UCSD-AML1 (cell line): ENCODE measurements at regions not wholly inside any gene's neighbourhood (a gene's known extent, or its start where the extent isn't known, plus 50 kb on each side); places are given as distances from the start of the nearest gene placed in this dataset.

Experiments
- DNase-seq: peaks from one replicate; lab custom pipeline; 2025; ENCODE audit not compliant: unreplicated experiment; lab: John Stamatoyannopoulos, UW

DNA sequence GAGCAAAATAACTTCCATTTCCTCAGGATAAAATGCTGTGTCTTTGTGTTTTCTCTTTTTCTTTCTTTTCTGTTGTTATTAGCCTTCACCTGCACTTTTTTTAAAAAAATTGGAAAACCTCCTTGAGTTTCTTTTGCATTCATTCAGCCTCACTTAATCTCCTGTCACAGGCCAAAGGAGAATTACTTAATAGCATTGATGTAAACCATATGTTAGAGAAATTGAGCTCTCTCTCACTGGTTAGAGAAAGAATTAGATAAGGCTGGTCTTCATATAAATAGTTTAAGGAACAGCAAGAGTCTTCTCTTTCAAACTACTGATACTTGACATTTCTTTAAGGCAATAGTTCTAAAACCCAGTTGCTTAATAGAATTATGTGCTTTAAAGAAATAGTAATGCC lies 564.2 kb downstream of the TFAP2B start:
- DNase-seq = no peak

DNA sequence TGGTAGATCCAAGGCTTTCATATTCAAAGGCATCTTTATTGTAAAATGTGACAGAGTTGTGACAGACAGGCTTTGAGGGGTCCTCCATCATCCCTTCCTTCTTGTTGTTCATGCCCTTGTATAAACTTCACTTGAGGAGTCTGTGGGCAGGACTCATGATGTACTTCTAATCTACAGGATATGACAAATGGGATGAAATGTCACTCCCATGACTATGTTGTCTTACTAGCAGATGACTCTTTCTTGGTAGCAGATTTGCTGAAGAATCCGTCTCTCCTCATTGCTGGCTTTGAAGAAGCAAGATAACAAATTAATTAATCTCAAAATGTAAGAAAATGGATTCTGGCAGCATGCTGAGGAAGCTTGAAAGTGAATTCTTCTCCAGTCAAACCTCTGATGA lies 566.1 kb downstream of the TFAP2B start:
- no peak for DNase-seq

DNA sequence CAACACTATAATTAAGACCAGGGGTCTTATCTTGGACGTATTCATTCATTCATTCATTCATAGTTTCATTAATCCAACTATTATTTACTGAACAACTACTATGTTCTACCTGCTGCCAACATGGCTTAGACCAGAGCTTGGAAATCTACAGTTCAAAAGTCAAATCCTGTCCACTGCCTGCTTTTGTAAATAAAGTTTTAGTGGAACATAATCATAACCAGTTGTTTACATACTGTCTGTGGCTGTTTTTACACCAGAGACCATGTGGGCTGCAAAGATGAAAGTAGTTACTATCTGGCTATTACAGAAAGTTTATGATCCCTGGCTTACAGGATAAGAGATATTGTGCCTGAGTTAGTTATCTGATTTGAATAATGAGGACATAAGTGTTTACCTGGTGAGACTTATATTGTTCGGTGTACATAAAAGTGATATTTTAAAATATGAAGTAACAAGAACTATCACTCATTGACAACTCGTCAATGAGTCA lies 567.7 kb downstream of the TFAP2B start:
- DNase-seq = no peak

DNA sequence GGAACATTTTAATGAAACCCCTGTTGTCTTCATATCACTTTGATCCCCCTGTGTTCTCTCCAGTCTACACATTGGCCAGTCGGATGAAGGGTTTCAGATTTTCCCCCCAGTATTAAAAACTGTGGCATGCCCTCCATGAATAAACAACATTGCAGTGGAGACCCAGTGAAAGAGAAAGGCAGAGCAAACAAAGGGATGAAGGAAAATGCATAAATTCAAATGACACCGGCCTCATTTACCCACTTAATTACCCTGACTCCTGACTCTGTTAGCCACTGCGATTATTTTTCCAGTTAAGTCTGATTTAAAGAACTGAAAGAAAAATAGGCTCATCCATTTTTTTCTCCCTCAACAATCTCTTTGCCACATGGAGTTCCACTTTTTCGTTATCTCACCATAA lies 569.2 kb downstream of the TFAP2B start:
- no peak for DNase-seq

DNA sequence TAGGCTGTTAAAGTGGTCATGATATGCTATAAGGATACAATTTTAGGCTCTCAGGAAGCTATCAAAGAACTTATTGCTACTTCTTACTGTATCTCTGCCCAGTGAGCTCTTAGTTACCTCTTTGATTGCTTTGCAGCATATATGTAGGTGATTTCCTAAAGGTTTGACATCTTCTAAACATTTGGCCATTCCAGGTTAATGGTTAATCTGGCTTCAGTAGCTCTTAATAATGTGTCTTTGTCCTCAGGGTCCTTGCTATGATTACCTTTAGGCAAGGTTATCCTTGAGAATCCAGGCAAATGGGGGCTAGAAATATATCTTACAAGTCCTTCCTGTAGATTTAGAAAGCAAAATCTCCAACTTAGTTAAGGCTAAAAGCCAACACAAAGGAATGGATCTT lies 575.4 kb downstream of the TFAP2B start:
- DNase-seq = no peak

DNA sequence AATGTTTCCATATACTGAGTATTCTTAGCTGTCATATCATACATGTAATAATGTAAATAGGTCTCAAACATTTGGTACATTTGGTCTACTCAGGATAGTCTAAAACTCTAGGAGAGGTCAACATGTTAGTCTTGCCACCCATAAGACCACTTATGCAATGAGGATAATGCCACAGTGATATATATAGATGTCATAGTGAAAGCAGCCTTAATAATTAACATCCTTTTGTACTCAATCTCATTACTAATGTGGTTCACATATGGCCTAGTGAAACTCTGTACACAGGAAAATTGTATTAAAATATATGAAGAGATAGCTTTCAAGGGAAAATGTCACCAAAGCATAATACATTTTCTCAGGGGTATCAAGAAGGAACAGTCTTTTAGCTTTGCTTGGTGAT lies 577.9 kb downstream of the TFAP2B start:
- DNase-seq = no peak

DNA sequence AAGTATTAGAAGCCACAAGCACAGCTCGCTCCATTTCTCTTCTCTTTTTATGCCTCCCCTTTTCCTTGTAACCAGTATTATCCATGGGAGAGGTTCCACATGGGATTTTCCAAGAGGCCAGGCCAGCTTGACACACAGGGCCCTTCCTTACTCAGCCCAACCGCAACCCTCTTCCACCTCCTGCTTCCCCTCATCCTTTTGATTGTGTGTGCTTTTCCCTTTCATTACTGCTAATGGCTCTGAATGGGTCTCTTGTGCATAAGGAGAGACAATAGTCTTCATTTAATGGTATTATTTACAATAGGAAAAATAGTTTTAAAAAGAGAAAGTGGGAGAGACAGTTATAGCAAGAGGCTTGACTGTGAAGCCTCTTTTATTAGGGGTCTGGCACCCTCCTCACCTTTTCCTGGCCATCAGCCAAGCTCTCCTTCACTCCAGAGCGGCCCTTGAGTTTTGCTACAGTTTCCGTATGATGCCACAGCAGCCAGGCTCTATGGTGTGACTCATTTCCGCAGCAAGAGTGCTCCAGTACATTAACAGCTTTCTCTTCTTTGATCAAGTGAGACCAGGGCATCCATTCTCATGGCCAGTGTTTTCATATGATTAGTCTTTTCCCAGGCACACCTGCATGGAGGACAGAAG lies 579.5 kb downstream of the TFAP2B start:
- no peak for DNase-seq

DNA sequence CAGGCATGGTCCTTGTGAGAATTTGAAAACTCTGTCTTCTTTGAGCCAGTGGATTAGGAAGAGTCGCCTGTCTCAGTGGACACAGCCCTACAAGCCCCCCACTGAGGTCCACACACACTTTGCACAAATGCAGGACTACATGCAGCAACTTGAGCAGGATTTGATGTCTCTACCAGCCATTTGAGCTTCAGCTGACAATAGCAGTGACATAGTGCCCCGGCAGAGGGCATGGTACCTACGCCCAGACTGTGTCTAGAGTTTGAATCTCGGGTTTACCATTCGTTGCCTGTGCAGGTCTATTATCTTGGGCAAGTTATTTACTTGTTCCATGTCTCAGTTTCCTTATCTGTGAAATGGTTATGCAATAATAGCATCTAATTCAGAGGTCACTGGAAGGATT lies 580.1 kb downstream of the TFAP2B start:
- DNase-seq = no peak

DNA sequence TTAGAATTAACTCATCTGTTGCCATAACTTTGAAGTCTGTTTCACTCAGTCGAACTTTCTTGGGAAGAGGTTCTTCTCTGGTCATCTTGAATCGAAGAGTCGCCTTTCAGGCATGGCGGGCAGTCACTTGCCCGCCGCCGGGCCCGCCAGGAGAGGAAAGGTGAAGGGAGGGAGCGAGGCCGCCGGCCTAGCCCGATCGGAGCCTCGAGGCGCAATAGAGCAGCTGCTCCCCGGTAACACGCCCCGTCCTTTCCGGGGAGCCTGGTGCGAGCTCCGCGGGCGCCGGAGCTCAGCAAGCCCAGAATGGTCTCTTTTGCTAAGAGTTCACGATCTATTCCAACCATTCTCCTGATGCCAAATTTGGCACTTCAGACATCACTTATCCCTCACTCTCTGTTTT lies 591.8 kb downstream of the TFAP2B start:
- DNase-seq = no peak

DNA sequence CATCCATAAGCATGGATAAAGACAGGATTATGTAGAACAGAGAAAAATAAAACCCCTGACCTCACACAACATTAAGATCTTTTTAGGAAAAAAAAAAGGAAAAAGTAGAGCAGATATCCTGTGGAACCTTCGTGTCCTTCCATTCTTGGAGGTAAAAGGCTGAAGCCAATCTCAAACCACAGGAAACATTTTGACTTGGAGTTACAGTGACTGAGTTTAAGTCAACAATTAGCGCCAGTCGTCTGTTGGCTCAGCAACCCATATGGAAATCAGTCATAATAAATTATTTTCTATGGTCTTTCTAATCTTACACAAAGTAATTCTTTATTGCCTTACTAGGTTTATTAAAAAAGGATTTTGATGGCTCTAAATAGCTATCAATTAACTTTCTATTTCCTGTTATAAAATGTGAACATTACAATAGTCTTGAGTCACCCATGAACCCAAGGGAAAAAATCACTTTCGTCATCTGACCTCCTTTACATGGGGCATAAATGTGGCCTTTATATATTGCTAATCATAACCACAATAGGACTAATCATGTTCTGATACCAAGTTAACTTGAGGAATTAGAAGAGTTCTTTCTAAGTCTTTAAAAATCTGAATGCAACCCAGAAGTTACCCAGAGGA lies 592.9 kb downstream of the TFAP2B start:
- DNase-seq = no peak

DNA sequence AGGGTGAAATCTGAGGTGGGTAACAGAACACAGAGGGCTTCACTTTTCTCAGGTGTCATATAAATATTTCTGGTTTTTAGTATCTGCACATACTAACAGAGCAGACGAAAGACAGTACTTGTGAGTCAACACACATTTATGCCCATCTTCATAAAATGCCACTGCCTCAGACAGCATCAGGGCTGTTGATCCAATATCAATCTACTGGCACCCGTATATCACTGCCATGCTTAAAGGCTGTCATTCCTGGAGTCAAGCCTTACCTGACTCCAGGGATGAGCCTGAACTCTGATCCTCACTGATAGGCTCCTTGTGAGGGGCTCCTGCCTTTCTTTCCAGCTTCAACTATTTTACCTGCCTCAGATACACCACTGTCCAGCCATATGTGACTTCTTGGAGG lies 595.7 kb downstream of the TFAP2B start:
- DNase-seq = no peak

DNA sequence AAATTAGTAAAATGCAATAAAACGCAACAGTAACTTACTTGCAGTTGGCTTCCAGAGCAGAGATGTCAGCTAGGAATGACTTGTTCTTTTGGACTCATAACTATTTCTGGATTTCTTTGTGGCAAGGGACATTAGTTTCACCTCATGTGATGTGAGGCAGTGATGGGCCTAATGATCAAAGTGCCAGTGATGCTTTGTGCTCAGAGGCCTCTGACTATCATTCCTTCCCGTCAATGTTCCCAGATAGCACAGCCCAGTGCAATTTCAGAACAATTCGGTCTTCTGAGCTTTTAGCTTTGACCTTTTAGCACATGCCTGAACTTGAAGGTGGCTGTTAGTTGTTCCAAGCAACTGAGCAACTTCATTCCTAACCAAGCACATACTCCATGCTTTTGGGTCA lies 596.8 kb downstream of the TFAP2B start:
- DNase-seq = no peak

DNA sequence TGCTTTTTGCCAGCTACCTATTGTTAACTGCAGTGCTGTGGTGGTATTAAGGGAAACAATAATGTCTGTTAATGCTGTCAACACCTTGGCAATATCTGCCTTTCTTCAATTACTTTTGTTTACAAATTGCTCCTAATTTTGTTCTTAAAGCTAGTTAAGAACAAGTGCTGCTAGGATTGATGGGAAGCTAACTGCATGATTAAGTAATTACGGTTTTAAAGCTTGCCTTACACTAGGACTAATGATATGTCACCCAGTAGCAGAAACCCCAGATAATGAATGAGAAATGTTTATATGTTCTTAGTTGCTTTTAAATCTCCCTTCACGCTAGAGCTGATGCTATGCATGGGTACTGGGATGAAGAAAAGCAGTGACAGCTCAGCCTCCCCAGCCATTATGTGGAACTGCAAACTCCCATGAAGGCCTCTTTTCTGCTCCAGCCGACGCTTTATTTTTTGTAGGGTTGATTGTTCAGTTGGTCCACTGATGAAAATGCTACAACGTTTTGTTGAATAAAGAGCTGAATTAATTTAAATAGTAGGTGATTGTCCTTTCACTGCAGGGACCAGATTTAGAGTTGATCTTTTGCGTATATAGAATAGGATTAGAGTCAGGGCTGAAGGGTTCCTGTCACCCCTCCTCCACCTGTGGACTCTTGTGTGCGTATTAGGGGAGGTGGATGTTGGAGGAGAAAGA lies 610.5 kb downstream of the TFAP2B start:
- no peak for DNase-seq

DNA sequence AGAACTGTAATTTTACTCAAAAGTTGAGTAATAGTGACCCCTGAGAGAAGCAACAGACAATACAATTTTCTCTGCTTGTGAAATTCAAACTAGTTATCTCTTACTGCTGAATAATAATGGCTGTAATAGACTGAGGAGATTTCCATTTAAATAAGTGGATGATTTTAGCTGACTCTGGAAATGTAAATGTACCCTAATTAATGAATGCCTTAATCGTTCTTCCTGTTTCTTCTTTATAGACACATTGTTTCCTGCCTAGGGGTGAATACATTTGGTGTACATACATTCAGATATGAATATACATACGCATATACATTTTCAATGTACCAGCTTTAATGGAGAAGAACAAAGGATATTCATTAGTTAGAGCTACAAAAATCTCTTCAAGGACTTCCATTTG lies 611.9 kb downstream of the TFAP2B start:
- DNase-seq = no peak

DNA sequence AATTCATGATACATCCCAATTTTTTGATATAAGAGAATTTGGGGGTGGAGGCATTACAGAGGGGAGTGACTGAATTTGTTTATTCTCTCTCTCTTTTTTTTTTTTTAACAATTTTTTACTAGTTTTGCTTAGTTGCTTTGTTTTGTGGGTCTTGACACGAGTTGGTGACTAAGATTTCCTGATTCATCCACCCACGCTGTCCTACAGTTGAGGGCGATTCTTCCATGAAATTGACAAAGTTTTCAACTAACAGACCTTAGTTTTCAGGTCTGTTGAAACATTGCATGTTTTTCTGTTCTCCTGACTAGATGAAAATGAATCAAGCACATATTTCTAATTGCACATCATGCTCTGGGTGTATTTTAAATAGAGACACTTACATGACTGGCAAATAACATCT lies 613.8 kb downstream of the TFAP2B start:
- no peak for DNase-seq

DNA sequence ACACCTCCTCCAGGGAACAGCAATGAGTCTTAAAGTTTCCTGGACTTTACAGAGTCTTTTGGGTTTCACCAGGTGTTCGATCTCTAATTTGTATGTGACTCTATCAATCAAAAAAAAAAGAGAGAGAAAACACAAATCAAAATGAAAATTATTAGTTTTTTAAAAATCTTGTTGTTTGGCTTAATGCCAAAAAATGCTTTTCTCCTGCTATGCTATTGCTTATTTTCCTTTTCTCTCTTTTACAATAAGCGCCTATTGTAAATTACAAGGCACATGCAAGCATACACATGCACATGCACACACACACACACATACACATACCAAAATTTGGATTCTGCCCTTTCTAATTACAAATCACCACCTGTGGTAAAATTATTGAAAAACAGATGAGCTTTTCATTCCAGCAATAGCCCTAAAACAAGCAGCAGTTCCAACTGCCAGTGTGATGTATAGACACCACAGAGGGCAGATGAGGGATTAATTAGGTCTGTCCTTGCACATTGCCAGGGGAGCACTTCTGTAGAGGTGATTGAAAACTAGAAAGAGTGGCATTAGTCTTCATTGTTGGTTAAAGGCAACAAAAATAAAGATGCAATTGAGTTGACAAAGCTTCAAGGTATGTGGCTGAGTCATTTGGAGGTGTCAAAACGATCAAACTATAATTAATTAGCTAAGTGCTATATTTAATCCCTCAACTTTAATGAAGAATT lies 631.7 kb downstream of the TFAP2B start:
- no peak for DNase-seq

DNA sequence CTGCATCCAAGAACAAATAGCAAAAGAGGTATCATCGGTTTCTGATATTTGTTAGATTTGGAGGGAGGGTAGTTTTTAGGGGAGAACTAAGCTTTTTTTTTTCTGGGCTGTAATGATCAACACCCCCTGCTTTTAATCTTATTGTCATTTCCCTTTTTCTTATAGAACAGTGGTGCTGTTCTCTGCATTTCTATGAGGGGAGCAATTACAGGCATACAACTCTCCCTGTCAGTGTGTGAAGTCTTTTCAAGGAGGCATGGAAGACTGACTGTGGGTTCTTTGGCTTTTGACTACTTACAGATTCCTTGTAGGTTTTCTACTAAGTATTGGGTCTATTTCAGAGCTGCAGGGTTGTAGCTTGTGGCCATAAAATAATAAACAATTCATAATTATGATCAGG lies 632.3 kb downstream of the TFAP2B start:
- no peak for DNase-seq

DNA sequence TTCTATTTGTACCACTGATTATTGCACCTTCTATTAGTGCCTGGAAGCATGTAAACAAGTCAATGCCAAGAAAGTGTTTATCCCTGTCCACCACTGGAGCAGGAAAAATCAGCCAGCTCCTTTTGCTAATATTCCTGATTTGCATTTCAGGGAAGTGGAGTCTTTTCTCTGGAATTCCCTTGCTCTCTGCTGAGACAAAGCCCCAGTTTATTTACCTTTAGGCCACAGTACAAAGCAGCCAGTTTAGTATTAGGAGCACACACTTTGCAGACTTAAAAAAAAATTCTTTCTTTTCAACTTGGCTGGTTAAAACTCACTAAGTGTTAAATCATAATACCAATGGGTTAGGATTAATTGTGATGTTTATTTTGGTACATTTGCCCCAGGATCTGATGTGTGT lies 631.1 kb downstream of the PKHD1 start:
- no peak for DNase-seq

DNA sequence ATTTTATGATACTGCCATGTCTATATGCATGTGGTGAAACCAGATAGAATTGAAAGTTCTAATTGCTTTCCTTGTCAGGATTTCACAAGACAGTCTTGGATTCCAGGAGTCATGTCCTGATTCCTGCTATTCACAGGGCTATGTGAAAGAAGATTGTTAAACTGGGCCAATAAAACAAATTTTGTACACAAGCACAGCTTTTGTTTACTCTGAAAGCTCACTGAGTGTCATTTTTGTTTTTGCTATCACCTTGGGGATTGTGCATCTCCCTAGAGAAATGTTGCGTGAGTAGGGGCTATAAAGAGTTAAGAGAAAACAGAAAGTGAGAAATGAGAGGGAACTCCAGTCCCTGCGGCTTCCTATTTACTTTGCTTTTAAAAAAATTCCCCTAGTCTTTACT lies 627.5 kb downstream of the PKHD1 start:
- DNase-seq = no peak

DNA sequence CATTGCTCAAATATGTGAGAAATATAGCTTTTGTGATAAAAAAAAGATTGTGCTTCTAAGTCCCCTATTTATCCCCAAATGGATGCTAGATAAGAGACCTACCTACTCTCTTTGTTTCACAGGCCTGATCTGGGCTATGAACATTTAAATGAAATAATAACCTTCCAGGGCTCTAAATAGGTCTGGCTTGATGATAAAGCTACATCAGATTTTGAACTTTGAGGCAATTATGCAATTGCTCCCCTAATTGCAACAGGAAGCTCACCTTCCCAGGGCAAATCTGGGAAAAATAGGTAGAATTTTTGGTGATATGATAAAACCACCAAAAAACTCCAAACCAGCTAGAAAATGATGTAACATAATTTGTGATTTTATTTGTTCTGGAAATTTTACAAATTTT lies 624.5 kb downstream of the PKHD1 start:
- DNase-seq = no peak

DNA sequence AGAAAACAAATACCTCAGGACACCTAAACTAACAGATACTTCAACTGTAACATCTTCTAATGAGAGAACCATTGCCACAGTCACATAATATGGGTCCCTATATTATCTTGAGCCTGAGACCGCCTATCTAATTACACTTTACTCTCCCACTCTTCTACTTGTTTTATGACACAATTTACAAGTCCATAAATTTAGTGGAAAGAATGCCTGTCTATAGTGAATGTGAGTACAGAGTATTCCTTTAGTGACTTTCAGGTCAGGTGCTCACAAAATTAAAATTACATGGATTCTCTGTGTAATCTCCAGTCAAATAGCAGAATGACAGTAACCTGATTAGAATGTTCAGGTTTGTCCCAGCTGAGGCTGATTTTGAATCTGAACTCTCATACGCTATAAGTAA lies 624.1 kb downstream of the PKHD1 start:
- no peak for DNase-seq

DNA sequence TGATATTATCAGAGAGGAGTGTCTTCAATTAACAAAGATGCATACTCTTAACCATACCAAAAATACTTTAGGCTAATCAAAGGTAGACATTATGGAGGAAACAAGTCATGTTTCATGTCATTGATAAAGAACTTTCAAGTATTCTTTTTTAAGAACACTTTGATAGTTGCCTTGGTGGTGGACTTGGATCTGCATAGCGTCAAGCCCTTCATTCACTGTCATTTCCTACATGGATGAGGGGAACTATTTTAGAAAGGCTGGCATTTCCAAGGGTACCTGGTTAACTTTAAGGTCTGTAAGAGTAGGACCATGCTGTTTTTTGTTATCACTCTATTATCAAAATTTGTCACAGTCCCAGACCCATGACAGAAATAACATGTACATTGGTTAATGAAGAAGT lies 622.5 kb downstream of the PKHD1 start:
- no peak for DNase-seq
